HL-60 (cell line): ENCODE measurements at regions not wholly inside any gene's neighbourhood (a gene's known extent, or its start where the extent isn't known, plus 50 kb on each side); places are given as distances from the start of the nearest gene placed in this dataset.

ENCODE experiments used
- DNase-seq, 2 experiments: peaks; one replicate each; pipeline ENCODE4 v3.0.0-alpha.2; 2010 to 2020; ENCODE audit warnings: low read depth in 1 of 2, low spot score in 1 of 2
- H3K27ac ChIP-seq: fragments of 250-450 bp; sonication (Bioruptor Pico); replicated peaks from 2 replicates; pipeline ENCODE4 v1.5.1; 2020; ENCODE audit warnings: mild to moderate bottlenecking, moderate library complexity
- H3K27me3 ChIP-seq: fragments of 250-450 bp; sonication (Bioruptor Pico); 2 replicates; pipeline ENCODE4 v1.5.1; 2021; ENCODE audit warnings: mild to moderate bottlenecking, moderate library complexity; ENCODE audit not compliant: insufficient read depth, poor library complexity, severe bottlenecking
- H3K4me3 ChIP-seq: replicated peaks from 2 replicates; pipeline ENCODE4 v1.5.1; 2011; ENCODE audit warnings: mild to moderate bottlenecking, control low read depth, low read length; ENCODE audit not compliant: insufficient read depth
- GABPA ChIP-seq: IDR thresholded peaks from 2 replicates; pipeline ENCODE4 v1.6.1; 2012; ENCODE audit warnings: low read depth
- POLR2AphosphoS5 ChIP-seq: IDR thresholded peaks from 2 replicates; pipeline ENCODE4 v1.6.1; 2012; ENCODE audit warnings: low read depth
- SPI1 ChIP-seq: IDR thresholded peaks from 2 replicates; pipeline ENCODE4 v1.6.1; 2012; ENCODE audit warnings: low read depth, mild to moderate bottlenecking, borderline replicate concordance
- TF ChIP-seq, protein P1 (sequence below): IDR thresholded peaks from one replicate; pipeline ENCODE4 v1.5.1; 2011; ENCODE audit warnings: low read length, control low read depth, inconsistent platforms; ENCODE audit not compliant: insufficient read depth
- TF ChIP-seq, protein P2 (sequence below): IDR thresholded peaks from 2 replicates; pipeline ENCODE4 v1.6.1; 2012; ENCODE audit warnings: low read depth; ENCODE audit not compliant: insufficient replicate concordance

DNA sequence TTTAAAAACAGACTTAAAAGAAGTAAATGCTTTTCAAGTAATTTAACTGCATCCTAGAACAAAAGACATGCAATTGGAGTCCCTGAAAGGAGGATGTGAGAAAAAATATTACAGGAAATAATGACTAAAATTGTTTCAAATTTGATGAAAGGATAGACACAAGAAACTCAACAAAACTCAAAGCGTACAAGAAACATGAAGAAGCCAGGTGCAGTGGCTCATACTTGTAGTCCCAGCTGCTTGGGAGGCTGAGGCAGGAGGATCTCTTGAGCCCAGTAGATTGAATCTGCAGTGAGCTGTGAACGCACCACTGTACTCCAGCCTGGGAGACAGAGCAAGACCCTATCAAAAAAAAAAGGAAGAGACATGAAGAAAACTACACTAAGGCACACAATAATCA lies 118.1 kb upstream of the SLC39A10 start:
- DNase-seq, result no peak
- no peaks in the 10 kb centered on the region for H3K27me3 ChIP-seq
- no peak overlapping the region for H3K27ac ChIP-seq
- no peak overlapping the region for H3K4me3 ChIP-seq
- TF ChIP-seq GABPA, result no peak
- no peak for TF ChIP-seq POLR2AphosphoS5
- no peak for TF ChIP-seq SPI1
- TF ChIP-seq, protein P1, sequence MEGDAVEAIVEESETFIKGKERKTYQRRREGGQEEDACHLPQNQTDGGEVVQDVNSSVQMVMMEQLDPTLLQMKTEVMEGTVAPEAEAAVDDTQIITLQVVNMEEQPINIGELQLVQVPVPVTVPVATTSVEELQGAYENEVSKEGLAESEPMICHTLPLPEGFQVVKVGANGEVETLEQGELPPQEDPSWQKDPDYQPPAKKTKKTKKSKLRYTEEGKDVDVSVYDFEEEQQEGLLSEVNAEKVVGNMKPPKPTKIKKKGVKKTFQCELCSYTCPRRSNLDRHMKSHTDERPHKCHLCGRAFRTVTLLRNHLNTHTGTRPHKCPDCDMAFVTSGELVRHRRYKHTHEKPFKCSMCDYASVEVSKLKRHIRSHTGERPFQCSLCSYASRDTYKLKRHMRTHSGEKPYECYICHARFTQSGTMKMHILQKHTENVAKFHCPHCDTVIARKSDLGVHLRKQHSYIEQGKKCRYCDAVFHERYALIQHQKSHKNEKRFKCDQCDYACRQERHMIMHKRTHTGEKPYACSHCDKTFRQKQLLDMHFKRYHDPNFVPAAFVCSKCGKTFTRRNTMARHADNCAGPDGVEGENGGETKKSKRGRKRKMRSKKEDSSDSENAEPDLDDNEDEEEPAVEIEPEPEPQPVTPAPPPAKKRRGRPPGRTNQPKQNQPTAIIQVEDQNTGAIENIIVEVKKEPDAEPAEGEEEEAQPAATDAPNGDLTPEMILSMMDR, result no peak
- TF ChIP-seq, protein P2, sequence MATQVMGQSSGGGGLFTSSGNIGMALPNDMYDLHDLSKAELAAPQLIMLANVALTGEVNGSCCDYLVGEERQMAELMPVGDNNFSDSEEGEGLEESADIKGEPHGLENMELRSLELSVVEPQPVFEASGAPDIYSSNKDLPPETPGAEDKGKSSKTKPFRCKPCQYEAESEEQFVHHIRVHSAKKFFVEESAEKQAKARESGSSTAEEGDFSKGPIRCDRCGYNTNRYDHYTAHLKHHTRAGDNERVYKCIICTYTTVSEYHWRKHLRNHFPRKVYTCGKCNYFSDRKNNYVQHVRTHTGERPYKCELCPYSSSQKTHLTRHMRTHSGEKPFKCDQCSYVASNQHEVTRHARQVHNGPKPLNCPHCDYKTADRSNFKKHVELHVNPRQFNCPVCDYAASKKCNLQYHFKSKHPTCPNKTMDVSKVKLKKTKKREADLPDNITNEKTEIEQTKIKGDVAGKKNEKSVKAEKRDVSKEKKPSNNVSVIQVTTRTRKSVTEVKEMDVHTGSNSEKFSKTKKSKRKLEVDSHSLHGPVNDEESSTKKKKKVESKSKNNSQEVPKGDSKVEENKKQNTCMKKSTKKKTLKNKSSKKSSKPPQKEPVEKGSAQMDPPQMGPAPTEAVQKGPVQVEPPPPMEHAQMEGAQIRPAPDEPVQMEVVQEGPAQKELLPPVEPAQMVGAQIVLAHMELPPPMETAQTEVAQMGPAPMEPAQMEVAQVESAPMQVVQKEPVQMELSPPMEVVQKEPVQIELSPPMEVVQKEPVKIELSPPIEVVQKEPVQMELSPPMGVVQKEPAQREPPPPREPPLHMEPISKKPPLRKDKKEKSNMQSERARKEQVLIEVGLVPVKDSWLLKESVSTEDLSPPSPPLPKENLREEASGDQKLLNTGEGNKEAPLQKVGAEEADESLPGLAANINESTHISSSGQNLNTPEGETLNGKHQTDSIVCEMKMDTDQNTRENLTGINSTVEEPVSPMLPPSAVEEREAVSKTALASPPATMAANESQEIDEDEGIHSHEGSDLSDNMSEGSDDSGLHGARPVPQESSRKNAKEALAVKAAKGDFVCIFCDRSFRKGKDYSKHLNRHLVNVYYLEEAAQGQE, result no peak

DNA sequence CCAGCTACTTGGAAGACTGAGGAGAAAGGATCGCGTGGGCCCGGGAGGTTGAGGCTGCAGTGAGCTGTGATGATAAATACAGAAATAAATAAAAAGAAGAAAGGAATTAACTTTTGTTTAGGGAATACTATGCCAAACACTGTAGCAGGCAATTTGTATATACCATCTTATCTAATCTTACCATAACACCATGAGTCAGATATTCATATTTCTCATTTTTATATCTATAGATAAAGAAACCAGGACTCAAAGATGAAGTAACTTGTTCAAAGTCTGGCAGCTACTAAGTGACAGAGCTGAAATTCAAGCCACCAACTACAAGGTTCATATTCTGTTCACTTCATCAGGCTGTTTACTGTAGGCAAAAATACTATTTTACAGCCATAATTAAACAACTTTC lies 119.2 kb upstream of the SLC39A10 start:
- DNase-seq, result no peak
- Histone ChIP-seq H3K4me3 (no peak overlapping the region), H3K27me3 (no peaks in the 10 kb centered on the region), H3K27ac (no peak overlapping the region)
- no peak for TF ChIP-seq GABPA
- TF ChIP-seq POLR2AphosphoS5, result no peak
- TF ChIP-seq SPI1, result no peak
- TF ChIP-seq, protein P1, result no peak
- TF ChIP-seq, protein P2, result no peak

DNA sequence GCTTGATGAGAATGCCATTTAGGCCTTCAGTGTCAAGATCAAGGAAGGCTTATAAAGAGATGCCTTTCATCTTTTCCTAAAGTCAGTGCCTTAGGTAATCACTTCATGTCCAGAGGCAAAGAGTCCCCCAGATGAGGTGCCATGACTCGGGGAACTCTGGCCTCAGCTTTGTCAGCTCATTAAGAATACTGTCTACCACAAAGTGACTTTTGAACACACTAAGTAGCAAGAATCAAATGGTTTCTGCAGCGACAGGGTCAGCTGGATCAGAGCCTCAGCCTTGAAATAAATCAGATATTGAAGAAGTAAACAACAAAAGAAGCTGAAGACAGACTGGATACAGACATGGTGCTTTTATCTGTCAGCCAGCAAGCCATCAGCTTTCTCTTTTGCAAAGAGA lies 120.1 kb upstream of the SLC39A10 start:
- Histone ChIP-seq H3K4me3 (no peak overlapping the region), H3K27me3 (no peaks in the 10 kb centered on the region), H3K27ac (peak overlapping the region; percentile 76)
- no peak for TF ChIP-seq POLR2AphosphoS5
- no peak for TF ChIP-seq SPI1
- TF ChIP-seq GABPA, result no peak
- TF ChIP-seq, protein P2, result no peak
- TF ChIP-seq, protein P1, result no peak
- DNase-seq, result no peak
